ENCODE measurements at regions not wholly inside any gene's neighbourhood (a gene's known extent, or its start where the extent isn't known, plus 50 kb on each side); places are given as distances from the start of the nearest gene placed in this dataset.

DNA sequence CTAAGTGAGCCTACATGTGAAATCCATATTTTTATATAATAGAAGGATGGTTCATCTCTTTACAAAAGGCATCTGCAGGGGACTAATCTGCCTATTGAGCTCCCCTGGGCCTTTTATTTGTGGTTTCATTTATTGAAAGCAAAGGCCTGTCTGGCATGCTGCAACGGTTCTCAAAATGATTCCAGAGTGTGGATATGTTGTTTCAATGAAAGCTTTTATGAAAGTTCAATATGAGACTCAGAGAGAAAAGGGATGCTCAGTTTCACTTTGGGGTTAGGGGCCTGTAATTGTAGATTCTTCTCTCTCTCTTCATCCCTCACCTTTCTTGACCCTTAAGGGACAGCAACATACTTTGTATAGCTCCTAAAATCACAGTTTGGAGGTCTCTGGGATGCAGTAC, 204.2 kb upstream of the CASK start:
- TF ChIP-seq, protein P1, sequence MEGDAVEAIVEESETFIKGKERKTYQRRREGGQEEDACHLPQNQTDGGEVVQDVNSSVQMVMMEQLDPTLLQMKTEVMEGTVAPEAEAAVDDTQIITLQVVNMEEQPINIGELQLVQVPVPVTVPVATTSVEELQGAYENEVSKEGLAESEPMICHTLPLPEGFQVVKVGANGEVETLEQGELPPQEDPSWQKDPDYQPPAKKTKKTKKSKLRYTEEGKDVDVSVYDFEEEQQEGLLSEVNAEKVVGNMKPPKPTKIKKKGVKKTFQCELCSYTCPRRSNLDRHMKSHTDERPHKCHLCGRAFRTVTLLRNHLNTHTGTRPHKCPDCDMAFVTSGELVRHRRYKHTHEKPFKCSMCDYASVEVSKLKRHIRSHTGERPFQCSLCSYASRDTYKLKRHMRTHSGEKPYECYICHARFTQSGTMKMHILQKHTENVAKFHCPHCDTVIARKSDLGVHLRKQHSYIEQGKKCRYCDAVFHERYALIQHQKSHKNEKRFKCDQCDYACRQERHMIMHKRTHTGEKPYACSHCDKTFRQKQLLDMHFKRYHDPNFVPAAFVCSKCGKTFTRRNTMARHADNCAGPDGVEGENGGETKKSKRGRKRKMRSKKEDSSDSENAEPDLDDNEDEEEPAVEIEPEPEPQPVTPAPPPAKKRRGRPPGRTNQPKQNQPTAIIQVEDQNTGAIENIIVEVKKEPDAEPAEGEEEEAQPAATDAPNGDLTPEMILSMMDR (conservative IDR thresholded peaks at IDR 0.05) = no peak
- no peak for DNase-seq (ENCODE audit: low read depth, low spot score)
- H3K27me3 Mint-ChIP-seq (ENCODE audit: low read depth) = no peaks in the 10 kb centered on the region
- H3K27ac Mint-ChIP-seq (ENCODE audit: unreplicated experiment) = no peak overlapping the region
- H3K9me3 Mint-ChIP-seq = peaks cover 6% of the 10 kb centered on the region
- H3K4me3 Mint-ChIP-seq = no peak overlapping the region
- no peaks in the 10 kb centered on the region for H3K36me3 Mint-ChIP-seq (ENCODE audit: low read depth)
- no peaks in the 10 kb centered on the region for H3K4me1 Mint-ChIP-seq

- Mint-ChIP-seq H3K9me3 (peaks cover 6% of the 10 kb centered on the region), H3K4me3 (no peak overlapping the region), H3K36me3 (ENCODE audit: low read depth) (no peaks in the 10 kb centered on the region), H3K27me3 (ENCODE audit: low read depth) (no peaks in the 10 kb centered on the region), H3K27ac (ENCODE audit: unreplicated experiment) (no peak overlapping the region), H3K4me1 (peaks cover 4% of the 10 kb centered on the region)
- TF ChIP-seq, protein P1 (conservative IDR thresholded peaks at IDR 0.05) = no peak
- DNase-seq (ENCODE audit: low read depth, low spot score) = no peak
Measured at GRCh38 chrX:42123369-42123768, 200.0 kb upstream of the CASK start.

DNA sequence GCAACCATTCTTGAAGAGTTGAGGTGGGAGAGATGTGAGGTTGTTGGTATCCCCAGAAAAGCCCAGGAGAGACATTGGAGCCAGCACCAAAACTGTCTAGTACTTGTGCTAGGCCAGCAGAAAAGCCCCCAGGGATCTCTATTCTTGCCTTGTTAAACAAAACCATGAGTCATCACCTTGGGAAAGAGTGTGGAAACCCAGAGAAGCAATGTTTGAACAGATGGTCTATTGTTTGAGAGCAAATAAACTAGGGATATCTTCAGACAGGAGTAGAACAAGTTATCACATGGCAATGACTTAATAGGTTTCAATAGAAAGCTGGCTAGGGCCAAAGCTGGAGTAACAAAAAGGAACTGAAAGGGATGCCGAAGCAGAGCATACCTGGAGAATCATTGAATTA, 195.7 kb upstream of the CASK start:
- no peak overlapping the region for H3K27ac Mint-ChIP-seq (ENCODE audit: unreplicated experiment)
- DNase-seq (ENCODE audit: low read depth, low spot score) = no peak
- no peak overlapping the region for H3K4me3 Mint-ChIP-seq
- TF ChIP-seq, protein P1 (conservative IDR thresholded peaks at IDR 0.05) = no peak
- H3K27me3 Mint-ChIP-seq (ENCODE audit: low read depth) = no peaks in the 10 kb centered on the region
- H3K4me1 Mint-ChIP-seq = peaks cover 4% of the 10 kb centered on the region
- H3K36me3 Mint-ChIP-seq (ENCODE audit: low read depth) = no peaks in the 10 kb centered on the region
- H3K9me3 Mint-ChIP-seq = peaks cover 6% of the 10 kb centered on the region

- peaks cover 12% of the 10 kb centered on the region for H3K9me3 Mint-ChIP-seq
- H3K36me3 Mint-ChIP-seq (ENCODE audit: low read depth) = no peaks in the 10 kb centered on the region
Measured at GRCh38 chrX:42117318-42117717, 194.0 kb upstream of the CASK start.

GRCh38 chrX:42109428-42109827, 186.1 kb upstream of the CASK start:
- Mint-ChIP-seq H3K9me3 (peaks cover 22% of the 10 kb centered on the region), H3K4me1 (no peaks in the 10 kb centered on the region), H3K36me3 (ENCODE audit: low read depth) (no peaks in the 10 kb centered on the region), H3K27me3 (ENCODE audit: low read depth) (no peaks in the 10 kb centered on the region), H3K27ac (ENCODE audit: unreplicated experiment) (no peak overlapping the region), H3K4me3 (no peak overlapping the region)
- TF ChIP-seq, protein P1 (conservative IDR thresholded peaks at IDR 0.05) = no peak
- no peak for DNase-seq (ENCODE audit: low read depth, low spot score)

More at GRCh38 chrX:42117318-42117717, 194.0 kb upstream of the CASK start:
- no peak overlapping the region for H3K27ac Mint-ChIP-seq (ENCODE audit: unreplicated experiment)
- peaks cover 4% of the 10 kb centered on the region for H3K4me1 Mint-ChIP-seq
- no peak for DNase-seq (ENCODE audit: low read depth, low spot score)
- TF ChIP-seq, protein P1 (conservative IDR thresholded peaks at IDR 0.05) = no peak
- H3K27me3 Mint-ChIP-seq (ENCODE audit: low read depth) = no peaks in the 10 kb centered on the region
- H3K4me3 Mint-ChIP-seq = no peak overlapping the region
